ENCODE measurements at regions not wholly inside any gene's neighbourhood (a gene's known extent, or its start where the extent isn't known, plus 50 kb on each side); places are given as distances from the start of the nearest gene placed in this dataset.

DNA sequence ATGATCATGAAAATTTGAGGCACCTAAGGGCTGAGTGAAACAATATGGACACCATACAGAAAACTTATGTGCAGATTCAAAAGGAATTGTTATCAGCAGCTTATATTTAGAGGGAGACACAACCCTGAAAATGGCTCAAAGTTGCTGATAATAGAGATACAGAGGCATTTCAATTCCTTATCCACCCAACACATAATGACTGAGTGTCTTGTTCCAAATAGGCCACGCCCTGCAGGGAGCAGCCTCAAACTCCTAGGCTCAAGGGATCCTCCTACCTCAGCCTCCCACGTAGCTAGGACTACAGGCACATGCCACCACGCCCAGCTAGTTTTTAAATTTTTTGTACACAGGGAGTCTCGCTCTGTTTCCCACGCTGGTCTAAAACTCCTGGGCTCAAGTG lies 79.0 kb downstream of the LBH start:
- no peak for TF ChIP-seq CTCF (IDR thresholded peaks at IDR 0.05; ENCODE audit: borderline replicate concordance)
- Histone ChIP-seq H3K27ac (replicated peaks) (no peak overlapping the region), H3K4me1 (no peaks in the 10 kb centered on the region), H3K4me3 (no peak overlapping the region), H3K27me3 (ENCODE audit: low read depth) (no peaks in the 10 kb centered on the region), H3K9me3 (replicated peaks) (peaks cover 4% of the 10 kb centered on the region), H3K36me3 (no peaks in the 10 kb centered on the region)
- no peak for DNase-seq
- intact Hi-C loops (cut with micrococcal nuclease): no loop called here

DNA sequence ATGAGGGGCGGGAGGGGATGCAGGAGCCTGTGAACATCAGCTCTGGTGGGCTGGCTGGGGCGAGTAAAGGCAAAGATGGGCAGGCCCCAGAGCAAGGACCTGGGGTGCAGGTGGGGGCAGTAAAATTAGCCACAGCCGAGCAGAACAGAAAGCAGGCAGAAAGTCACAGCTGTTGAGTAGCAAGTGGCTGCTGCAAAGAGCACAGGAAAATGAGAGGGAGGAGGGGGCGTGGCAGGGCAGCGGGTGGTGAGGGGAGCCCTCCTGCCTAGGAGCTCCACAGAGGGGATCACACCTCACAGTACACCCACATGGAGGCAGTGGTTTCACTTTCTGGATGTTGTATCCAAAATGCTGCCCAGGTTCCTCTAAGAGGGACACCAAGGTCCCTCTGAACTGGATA lies 79.6 kb downstream of the LBH start:
- TF ChIP-seq CTCF (IDR thresholded peaks at IDR 0.05; ENCODE audit: borderline replicate concordance): no peak
- H3K36me3 ChIP-seq: no peaks in the 10 kb centered on the region
- H3K27me3 ChIP-seq (ENCODE audit: low read depth): no peaks in the 10 kb centered on the region
- peaks cover 4% of the 10 kb centered on the region for H3K9me3 ChIP-seq (replicated peaks)
- H3K27ac ChIP-seq (replicated peaks): no peak overlapping the region
- no peaks in the 10 kb centered on the region for H3K4me1 ChIP-seq
- no peak overlapping the region for H3K4me3 ChIP-seq
- DNase-seq: no peak
- intact Hi-C loops (cut with micrococcal nuclease): no loop called here

DNA sequence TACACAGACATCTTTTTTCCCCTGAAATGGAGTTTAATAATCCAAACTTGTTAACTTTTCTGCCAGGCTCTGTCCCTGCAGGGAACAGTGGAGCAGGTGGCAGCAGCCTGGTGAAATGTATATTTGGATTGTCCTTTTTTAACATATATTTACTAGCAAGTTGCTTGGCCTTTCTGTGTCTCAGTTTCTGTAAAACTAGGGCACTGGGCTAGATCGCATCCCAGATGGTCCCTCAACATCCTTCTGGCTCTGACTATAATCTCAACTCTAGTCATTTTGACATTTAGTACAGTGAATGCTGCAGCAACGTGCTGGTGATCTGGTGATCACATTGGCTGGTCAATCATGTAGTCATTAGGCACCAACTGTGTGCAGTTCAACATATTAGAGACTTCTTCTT lies 80.4 kb downstream of the LBH start:
- no peaks in the 10 kb centered on the region for H3K36me3 ChIP-seq
- H3K4me3 ChIP-seq: no peak overlapping the region
- DNase-seq: no peak
- no peaks in the 10 kb centered on the region for H3K27me3 ChIP-seq (ENCODE audit: low read depth)
- no peak overlapping the region for H3K27ac ChIP-seq (replicated peaks)
- no peak for TF ChIP-seq CTCF (IDR thresholded peaks at IDR 0.05; ENCODE audit: borderline replicate concordance)
- intact Hi-C loops (cut with micrococcal nuclease): no loop called here
- no peaks in the 10 kb centered on the region for H3K4me1 ChIP-seq
- peaks cover 4% of the 10 kb centered on the region for H3K9me3 ChIP-seq (replicated peaks)

DNA sequence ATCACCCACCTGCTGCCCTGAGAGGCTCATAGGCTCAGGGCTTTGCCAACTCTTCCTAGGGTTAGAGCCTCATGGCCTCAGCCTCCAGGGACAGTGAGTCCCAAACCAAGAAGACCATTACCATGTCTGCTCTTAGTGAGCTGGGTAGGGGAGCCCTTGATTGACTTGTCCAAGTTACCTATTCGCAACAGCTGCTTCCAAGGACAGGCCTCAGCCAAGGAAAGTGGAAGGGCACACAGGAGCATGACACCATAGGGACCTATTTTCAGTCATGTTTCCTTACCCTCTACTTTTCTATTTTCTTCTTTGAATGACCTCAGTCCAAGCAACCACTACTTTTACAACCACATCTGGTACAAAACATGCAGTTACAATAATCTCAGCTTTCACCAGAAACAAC lies 81.6 kb downstream of the LBH start:
- peaks cover 4% of the 10 kb centered on the region for H3K9me3 ChIP-seq (replicated peaks)
- intact Hi-C loops (cut with micrococcal nuclease): no loop called here
- H3K4me3 ChIP-seq: no peak overlapping the region
- no peak for DNase-seq
- no peak overlapping the region for H3K27ac ChIP-seq (replicated peaks)
- TF ChIP-seq CTCF (IDR thresholded peaks at IDR 0.05; ENCODE audit: borderline replicate concordance): no peak
- no peaks in the 10 kb centered on the region for H3K36me3 ChIP-seq
- no peaks in the 10 kb centered on the region for H3K27me3 ChIP-seq (ENCODE audit: low read depth)
- H3K4me1 ChIP-seq: no peaks in the 10 kb centered on the region

- TF ChIP-seq CTCF (IDR thresholded peaks at IDR 0.05; ENCODE audit: borderline replicate concordance): no peak
Measured at GRCh38 chr2:30314981-30315380, 83.6 kb downstream of the LBH start.

More at GRCh38 chr2:30314981-30315380, 83.6 kb downstream of the LBH start:
- no peaks in the 10 kb centered on the region for H3K4me1 ChIP-seq
- peaks cover 4% of the 10 kb centered on the region for H3K9me3 ChIP-seq (replicated peaks)
- no peak overlapping the region for H3K4me3 ChIP-seq
- intact Hi-C loops (cut with micrococcal nuclease): no loop called here
- H3K27me3 ChIP-seq (ENCODE audit: low read depth): no peaks in the 10 kb centered on the region
- H3K36me3 ChIP-seq: no peaks in the 10 kb centered on the region
- DNase-seq: no peak
- no peak overlapping the region for H3K27ac ChIP-seq (replicated peaks)

Data from left ventricle myocardium inferior (tissue), 1 donor.